Astrocyte (in vitro differentiated cells and primary cell): ENCODE measurements at regions not wholly inside any gene's neighbourhood (a gene's known extent, or its start where the extent isn't known, plus 50 kb on each side); places are given as distances from the start of the nearest gene placed in this dataset.

Experiments used
- DNase-seq: peaks from one replicate; pipeline ENCODE4 v3.0.0-alpha.2; 2010; ENCODE audit warnings: low read depth
- FAIRE-seq: peaks from 2 replicates; lab custom pipeline; 2011; peaks lifted over from hg19 to GRCh38; lab: Jason Lieb, UNC
- H2AFZ ChIP-seq: 2 replicates; pipeline ENCODE4 v1.6.0; 2012; ENCODE audit warnings: low read depth, low read length, inconsistent platforms
- H3K27ac ChIP-seq: 2 replicates; pipeline ENCODE4 v1.5.1; 2011; ENCODE audit warnings: low read depth, low read length, inconsistent platforms
- H3K27me3 ChIP-seq: 2 replicates; pipeline ENCODE4 v1.6.0; 2011; ENCODE audit warnings: low read length, inconsistent platforms; ENCODE audit not compliant: insufficient read depth
- H3K36me3 ChIP-seq: 2 replicates; pipeline ENCODE4 v1.5.1; 2011; ENCODE audit warnings: low read length, inconsistent platforms; ENCODE audit not compliant: insufficient read depth
- H3K4me1 ChIP-seq: 2 replicates; pipeline ENCODE4 v1.5.1; 2011; ENCODE audit warnings: low read length, inconsistent platforms; ENCODE audit not compliant: insufficient read depth
- H3K4me2 ChIP-seq: 2 replicates; pipeline ENCODE4 v1.6.0; 2012; ENCODE audit warnings: low read length, inconsistent platforms
- H3K4me3 ChIP-seq: 2 replicates; pipeline ENCODE4 v1.5.1; 2011; ENCODE audit warnings: low read depth, mild to moderate bottlenecking, low read length, inconsistent platforms; ENCODE audit not compliant: insufficient read depth
- H3K79me2 ChIP-seq: 2 replicates; pipeline ENCODE4 v1.6.0; 2012; ENCODE audit warnings: mild to moderate bottlenecking, low read length, inconsistent platforms; ENCODE audit not compliant: insufficient read depth
- H3K9ac ChIP-seq: 2 replicates; pipeline ENCODE4 v1.6.0; 2012; ENCODE audit warnings: mild to moderate bottlenecking, low read length, inconsistent platforms
- H3K9me3 ChIP-seq: 2 replicates; pipeline ENCODE4 v1.5.1; 2012; ENCODE audit warnings: low read depth, mild to moderate bottlenecking, low read length, inconsistent platforms; ENCODE audit not compliant: insufficient read depth
- H4K20me1 ChIP-seq: 2 replicates; pipeline ENCODE4 v1.6.0; 2012; ENCODE audit warnings: low read length, inconsistent platforms; ENCODE audit not compliant: insufficient read depth
- H3K27ac Mint-ChIP-seq: one replicate; pipeline ENCODE4 v1.8.0; 2021; ENCODE audit warnings: mild to moderate bottlenecking, mixed read lengths; ENCODE audit not compliant: unreplicated experiment
- H3K27me3 Mint-ChIP-seq: one replicate; pipeline ENCODE4 v1.8.0; 2021; ENCODE audit warnings: low read depth, mixed read lengths; ENCODE audit not compliant: unreplicated experiment
- H3K36me3 Mint-ChIP-seq: one replicate; pipeline ENCODE4 v1.8.0; 2021; ENCODE audit warnings: low read depth, mixed read lengths; ENCODE audit not compliant: unreplicated experiment
- H3K4me1 Mint-ChIP-seq: one replicate; pipeline ENCODE4 v1.8.0; 2021; ENCODE audit warnings: low read depth, mixed read lengths; ENCODE audit not compliant: unreplicated experiment
- H3K4me3 Mint-ChIP-seq: one replicate; pipeline ENCODE4 v1.8.0; 2021; ENCODE audit warnings: mild to moderate bottlenecking, moderate library complexity, mixed read lengths; ENCODE audit not compliant: unreplicated experiment
- H3K9me3 Mint-ChIP-seq: one replicate; pipeline ENCODE4 v1.8.0; 2021; ENCODE audit warnings: mild to moderate bottlenecking, mixed read lengths; ENCODE audit not compliant: unreplicated experiment
- CTCF ChIP-seq: IDR thresholded peaks from 2 replicates; pipeline ENCODE4 v1.5.1; 2011; ENCODE audit warnings: low read depth, mild to moderate bottlenecking, inconsistent platforms, low read length, moderate library complexity; ENCODE audit not compliant: insufficient read depth
- EZH2 ChIP-seq: IDR thresholded peaks from 2 replicates; pipeline ENCODE4 v1.6.1; 2012; ENCODE audit warnings: mild to moderate bottlenecking, low read length, inconsistent platforms; ENCODE audit not compliant: insufficient read depth

GRCh38 chr7:41817386-41817785 lies 114.5 kb upstream of the INHBA start:
- FAIRE-seq (peak; percentile 47), DNase-seq (peak; percentile 84)
- no peaks in the 10 kb centered on the region for H4K20me1 ChIP-seq
- H3K9me3 ChIP-seq = no peaks in the 10 kb centered on the region
- no peak overlapping the region for H3K9ac ChIP-seq
- no peaks in the 10 kb centered on the region for H3K27me3 ChIP-seq
- Mint-ChIP-seq H3K4me1 (peaks cover 32% of the 10 kb centered on the region), H3K36me3 (peaks cover 3% of the 10 kb centered on the region), H3K27ac (no peak overlapping the region), H3K27me3 (no peaks in the 10 kb centered on the region), H3K4me3 (no peak overlapping the region), H3K9me3 (no peaks in the 10 kb centered on the region)
- no peak overlapping the region for H3K27ac ChIP-seq
- no peak overlapping the region for H3K4me3 ChIP-seq
- no peaks in the 10 kb centered on the region for H3K79me2 ChIP-seq
- H2AFZ ChIP-seq = no peak overlapping the region
- no peak overlapping the region for H3K4me2 ChIP-seq
- no peak for TF ChIP-seq EZH2
- no peak for TF ChIP-seq CTCF
- no peaks in the 10 kb centered on the region for H3K4me1 ChIP-seq
- no peaks in the 10 kb centered on the region for H3K36me3 ChIP-seq

DNA sequence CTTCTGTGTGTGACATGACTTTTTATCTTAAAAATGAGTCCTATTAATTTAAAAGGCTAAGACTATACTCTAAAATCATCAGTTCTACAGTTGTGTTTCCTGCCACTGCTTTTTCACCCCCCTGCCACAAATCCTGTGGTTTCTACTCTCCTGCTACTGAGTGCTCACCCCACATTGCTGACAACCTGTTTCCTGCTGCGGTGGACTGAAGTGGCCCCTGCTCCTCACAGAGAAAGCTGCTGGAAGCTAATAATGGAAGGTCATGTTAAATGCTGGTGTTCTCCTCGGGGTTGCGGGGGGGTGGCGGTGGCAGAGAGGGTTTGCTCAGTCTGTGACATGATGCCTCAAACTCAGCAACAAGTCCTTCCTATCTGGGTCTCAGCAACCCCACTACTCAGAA lies 113.2 kb upstream of the INHBA start:
- TF ChIP-seq EZH2 = no peak
- no peak for TF ChIP-seq CTCF
- H2AFZ ChIP-seq = no peak overlapping the region
- Mint-ChIP-seq H3K4me3 (no peak overlapping the region), H3K27me3 (no peaks in the 10 kb centered on the region), H3K4me1 (peaks cover 27% of the 10 kb centered on the region), H3K27ac (no peak overlapping the region), H3K9me3 (no peaks in the 10 kb centered on the region), H3K36me3 (peaks cover 3% of the 10 kb centered on the region)
- no peaks in the 10 kb centered on the region for H3K4me1 ChIP-seq
- no peaks in the 10 kb centered on the region for H3K9me3 ChIP-seq
- H3K4me3 ChIP-seq = no peak overlapping the region
- H3K27ac ChIP-seq = no peak overlapping the region
- no peak overlapping the region for H3K4me2 ChIP-seq
- H3K79me2 ChIP-seq = no peaks in the 10 kb centered on the region
- H3K9ac ChIP-seq = no peak overlapping the region
- DNase-seq (peak; percentile 50), FAIRE-seq (no peak)
- H3K36me3 ChIP-seq = no peaks in the 10 kb centered on the region
- no peaks in the 10 kb centered on the region for H3K27me3 ChIP-seq
- H4K20me1 ChIP-seq = no peaks in the 10 kb centered on the region

DNA sequence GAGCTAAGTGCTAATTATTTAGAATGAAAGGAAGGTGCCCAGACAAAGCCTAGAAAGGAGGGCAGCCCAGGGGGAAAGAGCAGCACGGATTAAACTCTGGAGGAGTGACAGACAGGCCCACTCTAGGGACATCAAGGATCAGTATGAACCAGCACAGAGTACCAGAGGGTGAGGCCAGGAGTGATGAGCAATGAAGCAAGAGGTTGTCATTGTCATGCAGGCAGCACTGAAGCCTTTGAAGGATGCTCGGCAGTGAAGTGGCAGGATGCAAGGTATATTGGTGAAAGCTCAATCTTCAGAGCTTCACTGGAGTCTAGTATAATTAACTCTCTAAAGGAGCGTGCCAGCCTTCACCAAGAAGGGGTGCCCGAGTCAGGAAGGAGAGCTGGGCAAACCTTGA lies 112.0 kb upstream of the INHBA start:
- Histone ChIP-seq H3K79me2 (no peaks in the 10 kb centered on the region), H3K4me1 (no peaks in the 10 kb centered on the region), H2AFZ (no peak overlapping the region), H3K9ac (no peak overlapping the region), H3K27ac (no peak overlapping the region), H3K36me3 (no peaks in the 10 kb centered on the region), H3K9me3 (no peaks in the 10 kb centered on the region), H3K4me2 (no peak overlapping the region), H3K27me3 (no peaks in the 10 kb centered on the region), H4K20me1 (no peaks in the 10 kb centered on the region), H3K4me3 (no peak overlapping the region)
- DNase-seq (no peak), FAIRE-seq (no peak)
- Mint-ChIP-seq H3K4me1 (peaks cover 18% of the 10 kb centered on the region), H3K4me3 (no peak overlapping the region), H3K27me3 (no peaks in the 10 kb centered on the region), H3K36me3 (peaks cover 3% of the 10 kb centered on the region), H3K9me3 (peaks cover 3% of the 10 kb centered on the region), H3K27ac (no peak overlapping the region)
- TF ChIP-seq CTCF (no peak), EZH2 (no peak)
